Forelimb muscle (tissue), 1 donor: ENCODE measurements at regions not wholly inside any gene's neighbourhood (a gene's known extent, or its start where the extent isn't known, plus 50 kb on each side); places are given as distances from the start of the nearest gene placed in this dataset.

Source experiments
- DNase-seq: peaks from one replicate; pipeline ENCODE4 v3.0.0-alpha.2; 2013; ENCODE audit warnings: low read depth

DNA sequence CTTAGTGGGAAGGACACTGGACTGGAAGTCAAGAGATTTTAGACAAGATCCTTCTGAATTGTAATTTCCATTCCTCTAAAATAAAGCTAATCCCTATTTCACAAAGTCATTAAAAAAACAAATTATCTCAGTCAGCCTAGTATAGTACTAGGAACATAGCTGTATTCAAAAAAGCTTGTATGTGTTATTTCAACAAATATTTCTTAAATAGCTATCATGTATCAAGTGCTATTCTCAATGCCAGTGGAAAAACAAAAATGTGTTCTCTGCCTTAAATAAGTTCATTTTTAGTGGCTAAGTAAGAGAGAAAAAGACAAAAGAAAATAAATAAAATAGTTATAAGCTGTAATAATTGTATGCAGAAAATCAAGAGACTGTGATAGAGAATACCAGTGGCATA, 541.8 kb upstream of the CDH2 start:
- DNase-seq, result no peak

DNA sequence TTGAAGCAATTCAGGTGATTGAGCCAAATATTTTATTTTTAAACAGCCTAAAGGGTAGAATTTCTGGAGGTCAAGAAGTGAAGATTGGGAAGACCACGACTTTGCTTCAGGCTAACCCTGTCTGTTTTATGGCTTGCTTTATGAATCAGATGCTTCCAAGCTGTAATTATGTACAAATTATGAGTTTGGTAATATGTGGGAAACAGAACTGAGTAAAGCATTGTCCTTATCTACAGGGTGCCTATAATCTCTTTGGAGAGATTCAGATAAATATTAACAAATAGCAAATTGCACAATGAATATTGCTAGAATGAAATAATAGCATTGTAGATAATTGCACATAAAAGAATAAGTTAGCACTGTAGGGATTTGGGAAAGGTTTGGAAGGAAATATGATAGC, 539.4 kb upstream of the CDH2 start:
- no peak for DNase-seq

DNA sequence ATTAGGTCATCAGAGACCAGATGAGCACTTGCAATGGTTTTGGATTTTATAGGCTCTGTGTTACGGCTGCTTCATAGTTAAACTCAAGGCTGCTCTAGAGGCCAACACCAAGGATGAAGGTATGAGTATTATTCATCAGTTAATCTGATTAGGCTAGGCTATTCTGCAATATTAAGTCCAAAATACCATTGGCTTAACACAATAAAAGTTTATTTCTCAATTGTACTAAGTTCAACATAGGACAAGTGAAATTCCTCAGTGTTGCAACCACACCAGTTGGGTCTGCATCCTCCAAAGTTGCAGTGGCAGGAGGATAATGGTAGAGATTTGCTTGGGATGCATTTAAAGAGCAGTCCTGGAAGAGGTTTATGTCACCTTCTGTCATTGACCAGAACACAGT, 538.3 kb upstream of the CDH2 start:
- no peak for DNase-seq

DNA sequence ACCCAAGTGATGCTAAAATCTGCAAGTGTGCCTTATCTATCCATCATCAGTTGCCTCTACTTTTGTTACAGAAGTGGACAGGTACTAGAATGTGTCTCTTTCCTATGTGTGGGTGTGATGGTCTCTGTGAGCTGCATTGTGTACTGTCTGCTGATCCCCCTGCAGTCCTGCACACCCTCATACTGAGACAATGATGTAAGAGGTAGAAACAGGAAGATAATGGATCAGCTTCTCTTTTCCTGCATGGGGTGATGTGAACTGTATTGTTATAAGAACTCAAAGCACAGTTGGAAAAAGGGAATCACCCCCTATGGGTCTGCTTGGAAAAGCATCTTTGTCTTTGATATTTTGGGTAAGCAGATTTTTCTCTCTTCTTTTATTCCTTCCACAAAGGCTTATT, 537.6 kb upstream of the CDH2 start:
- no peak for DNase-seq

DNA sequence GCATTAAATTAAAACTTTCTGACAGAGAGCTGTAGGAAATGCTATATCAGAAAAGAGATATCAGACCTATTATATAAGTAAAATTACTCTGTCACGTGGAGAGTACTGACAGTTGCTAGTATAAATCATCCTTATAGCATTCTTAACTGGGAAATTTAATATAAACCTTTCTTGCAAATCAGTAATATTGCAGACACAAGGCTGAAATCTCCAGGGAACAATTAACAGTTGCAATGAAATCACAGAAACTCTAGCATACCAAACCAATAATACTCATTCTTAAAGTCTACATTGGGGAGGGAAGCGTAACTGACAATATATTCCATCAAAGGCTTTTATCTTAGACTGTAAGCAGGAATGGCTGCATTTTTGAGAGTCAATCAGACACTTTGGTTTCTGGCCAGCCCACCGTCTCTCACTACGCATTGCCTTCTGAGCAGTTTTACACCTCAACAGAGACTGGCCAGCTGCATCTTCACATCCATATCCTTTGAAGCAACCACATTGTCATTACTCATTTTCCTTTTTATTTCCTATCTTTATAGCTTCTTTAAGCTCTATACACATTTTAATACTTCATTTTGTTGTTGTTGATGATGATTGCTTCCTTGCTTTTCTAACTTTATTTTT, 536.0 kb upstream of the CDH2 start:
- no peak for DNase-seq

DNA sequence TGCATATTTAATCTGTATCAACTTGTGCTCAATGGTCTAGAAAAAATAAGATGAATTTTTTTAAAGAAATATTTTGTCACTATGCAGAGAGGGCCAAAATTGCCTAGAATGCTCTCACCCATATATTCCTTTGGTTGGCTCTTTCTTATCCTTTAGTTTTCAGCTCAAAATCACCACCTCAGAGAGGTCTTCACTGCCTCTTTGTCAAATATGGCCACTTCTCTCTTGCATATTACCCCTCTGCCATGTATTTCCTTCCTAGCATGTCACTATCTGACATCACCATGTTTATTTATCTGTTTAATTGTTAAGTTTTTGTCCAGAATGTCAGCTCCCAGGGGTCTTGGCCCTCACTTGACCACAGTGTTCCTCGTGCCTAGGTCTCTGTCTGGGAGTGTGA, 535.2 kb upstream of the CDH2 start:
- no peak for DNase-seq

DNA sequence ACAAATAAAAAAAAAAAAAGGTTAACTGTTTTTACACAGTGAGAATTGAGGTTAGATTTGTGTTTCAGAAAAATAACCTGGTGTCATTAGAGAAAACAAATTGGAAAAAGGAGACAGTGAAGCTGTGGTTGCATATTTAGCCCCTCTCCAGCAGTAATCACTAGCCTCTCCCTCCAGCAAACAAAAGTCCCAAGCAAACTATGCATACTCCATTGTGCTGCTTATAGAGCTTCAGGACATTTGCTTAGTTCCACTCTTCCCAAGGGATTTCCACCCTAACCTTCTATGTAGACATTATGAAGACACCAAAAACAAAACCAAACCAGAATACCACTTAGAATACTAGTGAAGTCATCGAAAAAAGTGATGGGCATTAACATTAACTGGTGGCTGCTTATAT, 534.2 kb upstream of the CDH2 start:
- DNase-seq, result no peak

DNA sequence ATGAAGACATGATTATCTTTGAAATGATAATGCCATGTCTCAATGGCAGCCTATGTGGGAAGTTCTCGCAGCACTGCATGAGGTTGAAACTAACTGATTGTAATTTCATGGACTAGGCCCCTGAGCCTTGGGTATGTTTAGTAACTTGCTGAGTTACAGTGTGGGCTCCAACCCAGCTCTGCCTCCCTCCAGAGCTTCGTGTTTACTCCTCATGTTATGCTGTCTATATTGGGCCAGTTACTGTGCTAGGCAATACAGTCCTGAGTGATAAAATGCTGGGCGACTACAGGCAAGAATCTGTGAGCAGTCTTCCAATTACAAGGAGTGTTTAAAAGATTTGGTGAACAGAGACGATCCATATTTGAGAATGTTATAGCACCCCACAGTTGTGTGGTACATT, 530.1 kb upstream of the CDH2 start:
- no peak for DNase-seq

DNA sequence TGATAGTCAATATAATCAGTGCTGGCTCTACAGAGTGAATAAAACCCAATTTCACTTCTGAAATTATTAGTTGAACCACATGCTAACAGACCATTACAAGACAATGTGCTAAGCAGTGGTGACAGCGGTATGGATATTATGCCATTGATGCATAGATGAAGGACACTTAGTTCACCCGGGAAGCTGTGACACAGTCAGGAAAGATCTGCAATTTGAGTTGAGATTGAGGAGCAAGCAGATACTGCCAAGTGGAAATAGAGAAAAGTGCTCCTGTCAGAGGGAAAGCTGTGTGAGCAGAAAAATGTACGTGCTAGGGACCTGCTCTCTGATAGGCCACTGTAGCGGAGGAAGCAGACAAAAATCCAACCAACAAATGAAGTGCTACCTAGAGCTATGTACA, 529.5 kb upstream of the CDH2 start:
- no peak for DNase-seq

DNA sequence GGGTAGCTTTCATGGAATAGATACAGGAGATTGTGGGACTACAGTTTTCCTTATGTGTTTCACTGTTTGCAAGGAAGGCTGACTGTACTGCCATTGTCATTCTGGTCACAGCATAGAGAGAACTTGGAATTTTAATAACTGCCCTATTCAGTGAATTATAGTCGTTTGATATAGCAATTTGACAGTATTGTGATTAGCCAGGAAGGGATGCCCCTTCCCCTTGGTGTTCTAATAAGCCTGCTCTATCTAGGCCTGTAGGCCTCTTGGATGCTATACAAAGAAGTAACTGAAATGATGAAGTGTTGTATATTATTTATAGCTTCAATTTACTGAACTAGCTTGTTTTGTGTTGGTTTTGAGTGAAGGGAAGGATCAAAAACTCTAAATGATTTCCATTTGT, 528.6 kb upstream of the CDH2 start:
- no peak for DNase-seq

DNA sequence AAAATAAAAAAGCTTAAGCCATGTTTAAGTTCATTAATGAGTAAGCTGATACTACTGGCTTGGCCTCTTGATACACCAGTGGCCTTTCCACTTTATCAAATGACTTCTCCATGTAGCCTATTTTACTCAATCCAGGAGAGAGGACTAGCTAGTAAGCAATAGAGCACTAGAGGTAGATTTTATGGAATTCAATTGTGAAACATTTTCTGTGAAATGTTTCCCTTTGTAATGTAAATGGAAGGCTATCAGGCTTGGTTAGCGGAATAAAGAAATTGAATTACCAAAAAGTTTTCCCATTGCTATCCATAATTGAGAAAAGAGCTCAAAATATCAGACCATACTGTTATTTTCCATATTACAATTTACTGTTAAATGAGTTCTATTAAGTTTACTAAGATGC, 515.4 kb upstream of the CDH2 start:
- no peak for DNase-seq

DNA sequence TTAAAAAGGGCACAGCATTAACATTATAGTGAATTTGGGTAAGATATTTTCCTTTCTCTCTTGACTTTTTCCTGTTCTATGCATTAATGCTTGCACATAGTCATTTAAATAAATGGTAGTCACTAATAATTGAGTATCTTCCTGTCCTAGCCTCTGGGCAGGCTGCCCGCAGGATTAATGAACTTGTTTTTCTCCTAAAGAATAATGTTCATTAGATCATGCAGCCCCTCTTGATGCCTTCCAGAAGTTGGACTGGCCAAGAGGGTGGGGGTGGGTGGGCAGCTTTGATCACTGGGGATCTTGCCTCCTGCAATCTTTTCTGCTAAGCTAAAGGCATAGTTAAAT, 514.5 kb upstream of the CDH2 start:
- DNase-seq, result no peak

DNA sequence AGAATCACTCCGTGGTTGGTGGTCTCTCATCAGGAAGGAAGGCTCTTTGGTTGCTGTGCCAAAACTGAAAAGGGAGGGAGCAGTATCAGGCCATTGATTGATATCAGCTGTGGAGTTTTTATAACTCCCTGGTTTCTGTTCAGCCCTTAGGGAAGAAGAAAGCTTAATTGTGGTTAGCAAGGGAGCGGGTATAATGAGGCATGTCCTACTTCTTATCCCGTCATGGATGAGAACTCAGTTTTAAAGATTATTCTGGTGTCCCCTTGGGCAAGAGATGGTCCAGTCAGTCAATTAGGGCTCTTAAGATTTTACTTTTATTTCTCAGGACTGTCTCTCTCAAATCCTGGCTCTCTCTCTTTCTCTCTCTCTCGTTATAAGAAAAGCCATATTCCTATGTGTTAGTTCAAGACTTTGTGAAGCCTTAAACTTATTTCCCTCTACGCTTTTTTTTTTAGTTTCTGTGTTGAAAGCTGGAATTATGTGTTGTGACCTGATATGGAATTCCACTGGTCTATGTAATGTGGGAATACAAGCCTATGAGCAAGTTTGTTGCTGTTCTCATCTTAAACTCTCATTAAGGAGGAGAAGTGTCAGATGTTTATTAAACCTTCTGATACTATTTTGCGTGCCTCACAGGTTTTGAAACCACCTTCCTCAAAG, 514.0 kb upstream of the CDH2 start:
- DNase-seq, result no peak

DNA sequence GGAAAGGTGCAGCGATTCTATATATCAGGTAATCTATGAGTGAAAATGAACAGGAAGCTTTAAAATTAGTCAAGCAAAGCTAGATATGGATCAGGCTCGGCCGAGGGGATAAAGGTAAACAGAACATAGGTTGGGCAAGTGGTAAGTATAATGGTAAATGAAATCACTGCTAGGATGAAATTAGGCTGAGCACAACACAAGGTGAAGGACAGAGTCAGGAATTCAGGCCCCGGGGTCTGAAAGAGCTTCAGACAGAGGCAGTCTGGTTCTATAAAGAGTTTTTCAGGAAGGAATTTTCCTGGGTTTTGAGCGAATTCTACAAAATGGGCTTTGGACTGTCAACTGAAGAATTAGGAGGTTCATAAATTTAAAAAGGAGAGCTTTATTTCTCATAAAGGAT, 513.2 kb upstream of the CDH2 start:
- no peak for DNase-seq

DNA sequence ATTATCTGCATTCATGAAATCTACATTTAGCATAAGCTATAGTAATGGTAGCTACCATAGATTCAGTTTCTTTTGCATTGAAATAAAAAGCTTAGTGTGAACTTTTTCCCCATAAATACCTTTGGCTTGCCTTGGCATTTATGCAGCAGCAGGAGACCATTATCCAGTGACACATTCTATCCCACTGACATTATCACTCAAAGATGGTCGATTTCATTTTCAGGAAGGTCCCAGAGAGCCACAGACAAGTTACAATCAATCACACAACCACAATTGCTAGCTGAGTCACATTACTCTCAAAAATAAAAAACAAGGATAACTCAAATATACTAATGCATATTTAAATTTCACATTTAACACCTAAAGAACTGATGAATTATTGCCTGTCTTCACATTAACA, 512.7 kb upstream of the CDH2 start:
- DNase-seq, result no peak

DNA sequence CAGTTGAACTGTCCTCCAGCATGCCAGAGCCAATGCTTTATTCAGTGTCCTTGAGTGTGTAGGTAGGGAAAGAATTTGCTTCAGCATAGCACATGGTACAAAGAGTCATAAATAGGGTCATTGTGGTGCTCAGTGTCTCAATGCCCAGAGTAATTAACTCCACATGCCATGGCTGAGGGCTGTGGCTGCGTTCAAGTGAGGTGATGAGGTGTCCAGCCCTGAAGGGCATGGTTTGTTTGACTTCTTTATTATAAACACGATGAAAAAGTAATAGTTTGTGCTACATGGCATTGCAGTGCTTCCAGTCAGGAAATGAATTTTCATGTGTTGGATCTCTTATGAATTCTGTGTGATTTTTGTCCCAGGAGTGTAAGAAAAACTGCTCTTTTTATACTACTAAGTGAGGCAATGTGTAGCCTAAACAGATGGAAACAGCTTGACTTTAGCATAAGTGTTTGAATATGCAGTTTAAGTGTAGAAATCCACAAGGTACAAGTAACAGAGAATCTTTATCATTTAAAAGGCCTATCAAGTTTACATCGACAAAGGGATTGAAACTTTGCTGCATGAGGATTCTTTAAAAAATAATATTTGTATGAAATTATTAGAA, 507.9 kb upstream of the CDH2 start:
- DNase-seq, result no peak

DNA sequence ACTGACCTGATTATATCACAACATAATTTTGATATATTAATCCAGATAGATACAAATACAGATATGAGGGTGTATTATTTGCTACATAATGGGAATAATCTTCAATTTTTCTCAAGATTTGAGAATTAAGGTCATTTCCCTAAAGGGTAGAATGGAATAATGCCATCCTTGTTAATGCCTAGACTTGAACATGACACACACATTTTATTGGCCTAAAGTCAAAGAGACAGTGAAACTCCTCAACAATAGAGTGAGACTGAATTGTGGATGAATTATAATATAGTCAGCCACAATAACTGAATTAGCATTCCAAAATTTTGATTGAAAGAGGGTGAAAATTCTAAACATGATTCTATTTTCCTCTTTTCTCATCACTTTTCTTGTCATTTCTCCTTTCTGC, 506.0 kb upstream of the CDH2 start:
- no peak for DNase-seq

DNA sequence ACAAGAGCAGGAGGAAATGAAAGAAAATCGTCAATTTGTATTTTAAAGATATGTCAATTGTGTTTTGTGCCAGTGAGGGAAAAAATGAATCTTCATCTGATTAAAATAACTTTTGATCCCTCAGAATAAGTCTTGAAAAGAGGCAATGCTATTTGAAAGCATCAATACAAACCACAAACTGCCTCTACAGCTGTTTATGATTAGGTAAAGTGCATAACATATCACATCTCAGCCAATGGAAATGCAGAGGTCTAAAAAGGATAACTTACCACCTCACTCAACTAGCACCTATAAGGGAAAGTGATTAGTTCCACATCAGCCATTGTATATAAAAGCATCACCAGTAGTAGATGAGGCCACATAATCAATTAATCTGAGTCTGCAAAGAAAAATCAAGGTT, 492.2 kb upstream of the CDH2 start:
- DNase-seq, result no peak

DNA sequence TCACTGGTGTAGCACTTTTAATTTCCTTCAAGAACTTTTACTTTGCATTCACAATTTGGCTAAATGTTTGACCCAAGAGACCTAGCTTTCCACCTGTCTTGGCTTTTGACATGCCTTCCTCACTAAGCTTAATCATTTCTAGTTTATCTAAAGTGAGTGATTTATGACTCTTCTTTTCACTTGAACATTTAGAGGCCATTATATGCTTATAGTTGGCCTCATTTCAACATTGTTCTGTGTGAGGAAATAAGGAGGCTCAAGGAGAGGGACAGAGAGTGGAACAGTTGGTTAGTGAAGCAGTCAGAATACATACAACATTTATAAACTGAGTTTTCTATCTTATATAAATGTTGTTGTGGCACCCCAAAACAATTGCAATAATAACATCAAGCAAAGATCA, 489.3 kb upstream of the CDH2 start:
- no peak for DNase-seq

DNA sequence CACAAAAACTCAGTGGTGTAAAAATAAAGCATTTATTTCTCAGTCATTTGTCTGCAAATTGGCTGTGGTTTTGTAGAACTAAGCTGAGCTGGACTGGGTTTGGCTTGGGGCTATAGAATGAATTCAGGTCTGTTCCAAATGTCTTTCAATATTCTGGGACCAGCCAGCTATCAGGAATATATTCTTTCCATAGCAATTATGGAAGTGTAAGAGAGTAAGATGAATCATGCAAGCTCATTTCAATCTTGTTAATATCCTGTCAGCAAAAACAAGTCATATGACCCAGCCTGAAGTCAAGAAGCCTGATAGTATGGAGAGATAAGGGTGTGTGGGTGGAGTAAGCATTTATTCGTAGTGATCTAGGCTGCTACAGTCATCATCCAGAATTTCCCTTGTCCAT, 481.0 kb upstream of the CDH2 start:
- DNase-seq, result no peak

DNA sequence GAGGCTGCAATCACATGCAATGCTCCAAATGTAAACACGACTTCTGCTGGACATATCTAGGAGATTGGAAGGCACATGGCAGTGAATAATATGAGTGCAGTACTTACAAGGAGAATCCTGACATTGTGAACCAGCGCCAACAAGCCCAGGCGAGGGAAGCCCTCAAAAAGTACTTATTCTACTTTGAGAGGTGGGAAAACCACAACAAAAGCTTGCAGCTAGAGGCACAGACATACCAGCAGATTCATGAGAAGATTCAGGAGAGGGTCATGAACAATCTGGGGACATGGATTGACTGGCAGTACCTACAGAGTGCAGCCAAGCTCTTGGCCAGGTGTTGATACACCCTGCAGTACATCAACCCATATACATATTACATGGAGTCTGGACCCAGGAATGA, 475.7 kb upstream of the CDH2 start:
- no peak for DNase-seq

DNA sequence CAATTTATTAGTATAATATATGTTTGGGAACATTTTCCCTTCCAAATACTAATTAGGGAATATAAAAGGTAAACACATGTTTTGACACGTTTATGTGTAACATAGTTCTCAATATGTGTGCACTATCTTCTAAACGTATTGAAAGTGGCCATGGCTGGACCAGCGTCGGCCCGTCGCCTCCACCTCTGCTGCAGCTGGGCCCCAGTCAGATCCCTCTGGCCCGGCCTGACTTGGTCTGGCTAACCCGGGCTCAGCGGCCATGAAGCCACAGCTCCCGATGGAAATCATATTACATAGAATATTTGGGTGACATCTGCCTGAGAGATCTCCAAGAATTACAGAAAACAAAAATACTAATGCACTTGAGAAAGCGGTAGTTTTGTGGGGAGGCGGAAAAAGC, 474.4 kb upstream of the CDH2 start:
- DNase-seq, result no peak

DNA sequence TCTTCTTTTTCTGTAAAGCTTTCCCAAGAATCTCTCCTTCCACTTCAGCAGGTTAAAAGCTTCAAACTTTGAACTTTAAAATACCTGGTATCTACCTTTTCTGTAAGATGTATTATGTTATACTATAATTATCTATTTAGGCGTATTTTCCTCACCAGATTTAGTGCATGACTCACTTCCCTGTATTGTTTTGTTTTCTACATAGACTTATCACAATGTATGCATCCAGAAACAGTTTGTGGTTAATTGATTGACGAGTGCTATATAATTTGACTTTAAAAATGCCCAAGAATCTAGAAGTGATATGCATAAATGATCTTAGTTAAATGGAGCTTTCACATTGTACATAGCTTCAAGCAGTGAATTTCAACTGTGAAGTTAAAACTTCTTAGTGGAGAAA, 473.9 kb upstream of the CDH2 start:
- DNase-seq, result no peak

DNA sequence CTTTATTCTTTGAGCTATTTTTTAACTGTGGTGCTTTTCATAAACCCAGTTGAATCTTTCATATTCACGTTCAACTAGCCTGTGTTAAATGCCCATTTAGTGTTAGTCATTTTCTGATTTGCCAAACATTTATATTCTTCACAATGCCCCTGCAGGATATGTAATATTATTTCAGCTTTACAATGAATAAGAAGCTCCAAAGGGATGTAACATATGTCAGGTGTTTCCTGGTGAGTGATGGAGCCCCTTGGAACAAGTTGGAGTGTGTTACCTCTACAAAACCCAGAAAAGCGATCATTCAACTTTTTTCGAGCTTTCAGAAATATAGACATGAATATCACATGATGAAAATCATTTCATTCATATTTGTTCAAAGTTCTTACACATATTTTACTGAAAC, 471.0 kb upstream of the CDH2 start:
- no peak for DNase-seq
